Mucosa of descending colon (tissue), 3 donors: ENCODE measurements at regions not wholly inside any gene's neighbourhood (a gene's known extent, or its start where the extent isn't known, plus 50 kb on each side); places are given as distances from the start of the nearest gene placed in this dataset.

ENCODE experiments used
- ATAC-seq: fragments of 200-7000 bp; cut with Tn5 transposase; one replicate; pipeline ENCODE4 v1.9.1; 2020; ENCODE audit warnings: mild to moderate bottlenecking, moderate library complexity
- DNase-seq, 3 donors: peaks; one replicate each; pipeline ENCODE4 v3.0.0-alpha.2; 2020
- H3K36me3 ChIP-seq: fragments of 200-600 bp; one replicate; pipeline ENCODE4 v1.8.0; 2021; ENCODE audit warnings: low read depth, mild to moderate bottlenecking
- H3K4me1 ChIP-seq: fragments of 200-600 bp; one replicate; pipeline ENCODE4 v1.8.0; 2021; ENCODE audit warnings: low read depth, mild to moderate bottlenecking
- H3K4me3 ChIP-seq: fragments of 200-600 bp; one replicate; pipeline ENCODE4 v1.8.0; 2021; ENCODE audit warnings: mild to moderate bottlenecking
- H3K9me3 ChIP-seq: fragments of 200-600 bp; one replicate; pipeline ENCODE4 v1.8.0; 2021; ENCODE audit warnings: mild to moderate bottlenecking
- intact Hi-C, 2 donors: fragments of 100-400 bp; cut with DNase I in 1 of 2; cut with micrococcal nuclease in 1 of 2; formaldehyde crosslinking; loops; one replicate each; pipeline versions ENCODE4 v1.11.0 to v1.11.1; 2022; cut with DNase I, micrococcal nuclease
- TF ChIP-seq, protein P1 (sequence below): fragments of 200-600 bp; IDR thresholded peaks from one replicate; pipeline ENCODE4 v1.8.0; 2022; ENCODE audit warnings: antibody characterized with exemption, mild to moderate bottlenecking
- donor health status: DM: no; HTN: no; CAD: no; lungs with moderate emphysema.
- donor health status: DM: no; HTN: no; CAD: no.
- donor health status: DM: no; HTN: yes; CAD: no.

- ATAC-seq, result no peak
- no peaks in the 10 kb centered on the region for H3K4me1 ChIP-seq
- TF ChIP-seq, protein P1, sequence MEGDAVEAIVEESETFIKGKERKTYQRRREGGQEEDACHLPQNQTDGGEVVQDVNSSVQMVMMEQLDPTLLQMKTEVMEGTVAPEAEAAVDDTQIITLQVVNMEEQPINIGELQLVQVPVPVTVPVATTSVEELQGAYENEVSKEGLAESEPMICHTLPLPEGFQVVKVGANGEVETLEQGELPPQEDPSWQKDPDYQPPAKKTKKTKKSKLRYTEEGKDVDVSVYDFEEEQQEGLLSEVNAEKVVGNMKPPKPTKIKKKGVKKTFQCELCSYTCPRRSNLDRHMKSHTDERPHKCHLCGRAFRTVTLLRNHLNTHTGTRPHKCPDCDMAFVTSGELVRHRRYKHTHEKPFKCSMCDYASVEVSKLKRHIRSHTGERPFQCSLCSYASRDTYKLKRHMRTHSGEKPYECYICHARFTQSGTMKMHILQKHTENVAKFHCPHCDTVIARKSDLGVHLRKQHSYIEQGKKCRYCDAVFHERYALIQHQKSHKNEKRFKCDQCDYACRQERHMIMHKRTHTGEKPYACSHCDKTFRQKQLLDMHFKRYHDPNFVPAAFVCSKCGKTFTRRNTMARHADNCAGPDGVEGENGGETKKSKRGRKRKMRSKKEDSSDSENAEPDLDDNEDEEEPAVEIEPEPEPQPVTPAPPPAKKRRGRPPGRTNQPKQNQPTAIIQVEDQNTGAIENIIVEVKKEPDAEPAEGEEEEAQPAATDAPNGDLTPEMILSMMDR, result no peak
- no peaks in the 10 kb centered on the region for H3K9me3 ChIP-seq
- DNase-seq, result no peak
- intact Hi-C loops, result no loop called here
- H3K36me3 ChIP-seq, result no peaks in the 10 kb centered on the region
- no peak overlapping the region for H3K4me3 ChIP-seq
Observed at GRCh38 chr12:126890097-126890496, 1376.9 kb upstream of the TMEM132C start.

DNA sequence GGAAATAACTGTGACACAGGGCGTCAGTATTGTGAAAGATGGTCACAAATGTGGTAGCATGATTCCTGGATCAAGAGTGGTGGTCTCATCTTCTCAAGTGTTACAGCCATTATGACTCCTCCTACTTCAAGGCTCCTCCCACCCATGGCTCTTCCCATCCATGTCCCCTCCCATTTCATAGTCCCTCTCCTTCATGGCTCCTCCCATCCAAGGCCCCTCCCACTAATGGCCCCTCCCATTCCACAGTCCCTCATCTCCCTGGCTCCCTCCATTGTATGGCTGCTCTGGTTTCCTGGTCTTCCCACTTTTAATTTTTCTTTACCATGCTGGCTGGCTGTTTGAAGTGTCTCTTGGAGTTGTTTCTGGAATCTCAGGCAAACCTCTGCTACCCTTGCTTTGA is 1375.2 kb upstream of the TMEM132C start:
- intact Hi-C loops, result no loop called here
- H3K4me1 ChIP-seq, result no peaks in the 10 kb centered on the region
- no peaks in the 10 kb centered on the region for H3K9me3 ChIP-seq
- DNase-seq (no peak), ATAC-seq (no peak)
- no peaks in the 10 kb centered on the region for H3K36me3 ChIP-seq
- no peak overlapping the region for H3K4me3 ChIP-seq
- TF ChIP-seq, protein P1, result no peak

- no peaks in the 10 kb centered on the region for H3K36me3 ChIP-seq
- H3K9me3 ChIP-seq, result no peaks in the 10 kb centered on the region
- H3K4me3 ChIP-seq, result no peak overlapping the region
- intact Hi-C loops, result no loop called here
- TF ChIP-seq, protein P1, result no peak
- no peak for ATAC-seq
- no peaks in the 10 kb centered on the region for H3K4me1 ChIP-seq
- no peak for DNase-seq
Observed at GRCh38 chr12:126895951-126896913, 1370.7 kb upstream of the TMEM132C start.

- no peak for ATAC-seq
- TF ChIP-seq, protein P1, result no peak
- no peak for DNase-seq
- intact Hi-C loops, result no loop called here
- no peaks in the 10 kb centered on the region for H3K4me1 ChIP-seq
- no peaks in the 10 kb centered on the region for H3K36me3 ChIP-seq
- H3K4me3 ChIP-seq, result no peak overlapping the region
- H3K9me3 ChIP-seq, result no peaks in the 10 kb centered on the region
Observed at GRCh38 chr12:126897102-126897501, 1369.9 kb upstream of the TMEM132C start.

- ATAC-seq, result no peak
- intact Hi-C loops, result no loop called here
Observed at GRCh38 chr12:126897778-126898177, 1369.2 kb upstream of the TMEM132C start.

More at GRCh38 chr12:126897778-126898177, 1369.2 kb upstream of the TMEM132C start:
- no peaks in the 10 kb centered on the region for H3K4me1 ChIP-seq
- no peaks in the 10 kb centered on the region for H3K36me3 ChIP-seq
- TF ChIP-seq, protein P1, result no peak
- no peak for DNase-seq
- no peak overlapping the region for H3K4me3 ChIP-seq
- H3K9me3 ChIP-seq, result no peaks in the 10 kb centered on the region
